Prostate gland (tissue), 2 donors: ENCODE measurements at regions not wholly inside any gene's neighbourhood (a gene's known extent, or its start where the extent isn't known, plus 50 kb on each side); places are given as distances from the start of the nearest gene placed in this dataset.

Source experiments
- DNase-seq: peaks from one replicate; pipeline ENCODE4 v3.0.0-alpha.2; 2019; ENCODE audit warnings: low spot score
- H3K27ac ChIP-seq, 2 donors: fragments of 200-600 bp; sonication (generic); 2 replicates each; pipeline ENCODE4 v1.5.1; 2017 to 2019
- H3K27me3 ChIP-seq: fragments of 200-600 bp; sonication (generic); replicated peaks from 2 replicates; pipeline ENCODE4 v1.5.1; 2019; ENCODE audit not compliant: insufficient read depth
- H3K36me3 ChIP-seq, 2 donors: fragments of 200-600 bp; sonication (generic); 1 replicate in 1 of 2; 2 replicates in 1 of 2; pipeline versions ENCODE4 v1.5.1 to v1.8.1; 2017 to 2019
- H3K4me1 ChIP-seq: fragments of 200-600 bp; sonication (generic); replicated peaks from 2 replicates; pipeline ENCODE4 v1.5.1; 2019
- H3K4me3 ChIP-seq, 2 donors: fragments of 200-600 bp; sonication (generic); 2 replicates each; pipeline ENCODE4 v1.5.1; 2017 to 2019
- H3K9me3 ChIP-seq: fragments of 200-600 bp; sonication (generic); 2 replicates; pipeline ENCODE4 v1.5.1; 2017
- POLR2A ChIP-seq: fragments of 450-650 bp; IDR thresholded peaks from one replicate; pipeline ENCODE4 v1.6.1; 2016; ENCODE audit warnings: antibody characterized with exemption, mild to moderate bottlenecking
- POLR2AphosphoS5 ChIP-seq: sonication (generic); formaldehyde crosslinking; IDR thresholded peaks from one replicate; pipeline ENCODE4 v1.6.1; 2017; ENCODE audit warnings: antibody characterized with exemption
- WGBS: methylation state at CpG from one replicate; pipeline ENCODE4 v1.1.5; 2018; 5-methylcytosine and 5-hydroxymethylcytosine counted together
- intact Hi-C: fragments of 100-400 bp; cut with DNase I; formaldehyde crosslinking; loops from one replicate; pipeline ENCODE4 v1.14.2; 2022
- TF ChIP-seq, protein P1 (sequence below), 4 experiments: fragments of 200-600 bp in 2 of 4; fragments of 450-650 bp in 2 of 4; sonication (generic) in 2 of 4; IDR thresholded peaks; 1 replicate in 3 of 4; 2 replicates in 1 of 4; pipeline ENCODE4 v1.5.1; 2016 to 2019; ENCODE audit warnings: antibody characterized with exemption in 4 of 4, mild to moderate bottlenecking in 2 of 4, moderate library complexity in 2 of 4

DNA sequence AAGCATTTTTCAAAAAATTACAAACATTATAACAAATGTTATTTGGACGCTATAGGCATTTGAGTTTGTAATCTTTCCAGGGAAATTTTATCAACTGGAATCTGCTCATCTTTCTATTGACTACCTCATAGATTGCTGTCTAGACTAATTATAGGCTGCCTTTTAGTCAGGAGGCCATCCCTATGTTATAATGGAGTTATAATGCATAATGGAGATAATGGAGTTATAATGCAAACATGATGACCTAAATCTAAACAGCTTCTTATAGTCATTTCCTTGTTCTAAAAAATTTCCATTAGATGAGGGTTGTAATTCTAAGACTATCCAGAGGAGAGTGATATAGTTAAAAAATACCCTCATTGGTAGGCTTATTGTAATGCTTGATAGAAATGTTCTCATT is 226.4 kb downstream of the SI start:
- TF ChIP-seq, protein P1, sequence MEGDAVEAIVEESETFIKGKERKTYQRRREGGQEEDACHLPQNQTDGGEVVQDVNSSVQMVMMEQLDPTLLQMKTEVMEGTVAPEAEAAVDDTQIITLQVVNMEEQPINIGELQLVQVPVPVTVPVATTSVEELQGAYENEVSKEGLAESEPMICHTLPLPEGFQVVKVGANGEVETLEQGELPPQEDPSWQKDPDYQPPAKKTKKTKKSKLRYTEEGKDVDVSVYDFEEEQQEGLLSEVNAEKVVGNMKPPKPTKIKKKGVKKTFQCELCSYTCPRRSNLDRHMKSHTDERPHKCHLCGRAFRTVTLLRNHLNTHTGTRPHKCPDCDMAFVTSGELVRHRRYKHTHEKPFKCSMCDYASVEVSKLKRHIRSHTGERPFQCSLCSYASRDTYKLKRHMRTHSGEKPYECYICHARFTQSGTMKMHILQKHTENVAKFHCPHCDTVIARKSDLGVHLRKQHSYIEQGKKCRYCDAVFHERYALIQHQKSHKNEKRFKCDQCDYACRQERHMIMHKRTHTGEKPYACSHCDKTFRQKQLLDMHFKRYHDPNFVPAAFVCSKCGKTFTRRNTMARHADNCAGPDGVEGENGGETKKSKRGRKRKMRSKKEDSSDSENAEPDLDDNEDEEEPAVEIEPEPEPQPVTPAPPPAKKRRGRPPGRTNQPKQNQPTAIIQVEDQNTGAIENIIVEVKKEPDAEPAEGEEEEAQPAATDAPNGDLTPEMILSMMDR (IDR thresholded peaks at IDR 0.05) = no peak
- TF ChIP-seq POLR2A = no peak
- TF ChIP-seq POLR2AphosphoS5 = no peak
- Histone ChIP-seq H3K36me3 (no peaks in the 10 kb centered on the region), H3K4me1 (no peaks in the 10 kb centered on the region), H3K27me3 (no peaks in the 10 kb centered on the region), H3K27ac (no peak overlapping the region), H3K4me3 (no peak overlapping the region), H3K9me3 (no peaks in the 10 kb centered on the region)
- intact Hi-C loops = no loop called here
- 88% methylated on average over 1 of the region's 1 CpG for WGBS
- DNase-seq = no peak

DNA sequence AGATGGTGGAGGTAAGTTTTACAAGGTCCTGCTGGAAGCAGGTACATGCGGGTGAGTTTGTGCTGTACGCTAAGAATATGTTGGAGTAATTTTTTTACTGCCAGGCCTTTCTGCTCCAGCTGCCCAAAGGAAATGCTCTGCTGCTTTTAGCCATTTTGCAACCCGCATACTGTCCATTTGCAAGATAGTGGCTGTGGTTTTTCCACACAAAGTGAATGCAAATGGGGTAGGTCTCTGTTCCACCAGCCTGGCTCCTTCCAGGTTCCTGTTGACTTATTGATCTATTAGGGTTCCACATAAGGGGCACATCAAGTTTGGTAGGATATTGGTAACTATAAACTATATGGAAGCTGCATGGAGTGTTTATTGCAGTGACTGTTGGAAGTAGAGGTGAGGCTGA is 227.1 kb downstream of the SI start:
- H3K4me1 ChIP-seq = no peaks in the 10 kb centered on the region
- H3K27ac ChIP-seq = no peak overlapping the region
- intact Hi-C loops = no loop called here
- no peaks in the 10 kb centered on the region for H3K27me3 ChIP-seq
- TF ChIP-seq POLR2AphosphoS5 (no peak), POLR2A (no peak)
- TF ChIP-seq, protein P1 (IDR thresholded peaks at IDR 0.05) = no peak
- H3K36me3 ChIP-seq = no peaks in the 10 kb centered on the region
- 83% methylated on average over 3 of the region's 3 CpGs for WGBS
- H3K4me3 ChIP-seq = no peak overlapping the region
- no peak for DNase-seq
- H3K9me3 ChIP-seq = no peaks in the 10 kb centered on the region

DNA sequence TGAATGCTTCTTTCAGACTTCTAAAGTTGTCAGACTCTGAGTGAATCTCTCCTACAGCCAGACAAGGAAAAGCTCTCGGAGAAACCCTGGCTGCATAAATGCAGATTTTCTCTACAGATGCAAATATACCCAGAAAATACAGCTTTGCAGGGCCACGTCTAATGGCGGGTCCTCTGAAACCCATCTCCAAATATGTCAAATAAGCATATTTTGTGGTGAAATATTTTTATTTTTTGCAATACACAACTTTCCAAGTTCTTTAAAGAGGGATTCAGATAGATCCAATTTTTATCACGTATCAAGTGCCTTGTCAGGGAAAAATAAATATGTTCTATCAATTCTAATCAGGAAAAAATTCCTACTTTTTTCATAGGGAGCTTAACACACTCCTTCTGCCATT is 229.4 kb downstream of the SI start:
- H3K36me3 ChIP-seq = no peaks in the 10 kb centered on the region
- H3K27ac ChIP-seq = no peak overlapping the region
- intact Hi-C loops = no loop called here
- TF ChIP-seq POLR2A (no peak), POLR2AphosphoS5 (no peak)
- TF ChIP-seq, protein P1 (IDR thresholded peaks at IDR 0.05) = no peak
- H3K27me3 ChIP-seq = no peaks in the 10 kb centered on the region
- no peaks in the 10 kb centered on the region for H3K4me1 ChIP-seq
- no peak for DNase-seq
- no peaks in the 10 kb centered on the region for H3K9me3 ChIP-seq
- H3K4me3 ChIP-seq = no peak overlapping the region
- 88% methylated on average over 4 of the region's 4 CpGs for WGBS

DNA sequence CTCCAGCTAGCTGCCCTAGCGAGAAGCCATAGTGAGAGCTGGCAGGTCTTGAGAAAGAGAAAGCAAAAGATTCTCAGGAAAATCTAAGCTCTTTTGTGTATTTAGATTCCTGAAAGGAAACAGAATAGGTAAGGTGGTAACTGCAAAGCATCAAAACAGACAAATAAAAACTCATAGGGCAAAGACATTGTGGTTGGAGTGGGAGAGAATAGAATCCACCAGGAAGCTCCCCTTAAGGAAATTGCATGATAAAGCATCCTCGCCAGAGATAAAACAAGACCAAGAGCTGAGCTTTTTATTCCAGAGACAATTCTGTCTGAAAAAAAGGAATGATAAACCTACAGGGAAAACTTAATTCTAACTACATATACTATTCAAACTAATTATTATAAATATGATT is 232.6 kb downstream of the SI start:
- H3K27me3 ChIP-seq = no peaks in the 10 kb centered on the region
- H3K4me1 ChIP-seq = no peaks in the 10 kb centered on the region
- H3K27ac ChIP-seq = no peak overlapping the region
- H3K9me3 ChIP-seq = no peaks in the 10 kb centered on the region
- 95% methylated on average over 2 of the region's 2 CpGs for WGBS
- no peaks in the 10 kb centered on the region for H3K36me3 ChIP-seq
- TF ChIP-seq, protein P1 (IDR thresholded peaks at IDR 0.05) = no peak
- TF ChIP-seq POLR2A = no peak
- TF ChIP-seq POLR2AphosphoS5 = no peak
- H3K4me3 ChIP-seq = no peak overlapping the region
- intact Hi-C loops = no loop called here
- no peak for DNase-seq

DNA sequence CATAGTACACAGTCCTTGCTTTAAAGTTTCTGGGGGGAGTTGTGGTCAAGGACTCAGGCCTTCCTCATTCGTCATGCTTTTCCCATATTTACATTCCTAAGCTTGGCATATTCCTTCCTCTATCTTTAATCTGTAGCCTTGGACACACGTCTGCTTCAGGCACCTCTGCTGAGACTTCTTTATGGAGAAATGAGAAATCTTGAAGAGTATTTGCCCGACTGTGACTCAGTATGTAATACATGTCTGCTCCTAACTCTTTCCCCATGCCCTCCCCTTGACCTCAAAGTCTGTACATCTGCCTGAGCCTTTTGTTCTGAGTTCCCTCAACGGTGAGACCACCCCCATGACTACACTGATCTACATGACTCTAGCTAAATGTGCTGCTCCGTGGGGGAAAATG is 246.1 kb downstream of the SI start:
- H3K36me3 ChIP-seq = no peaks in the 10 kb centered on the region
- no peak for TF ChIP-seq POLR2AphosphoS5
- intact Hi-C loops = no loop called here
- H3K9me3 ChIP-seq = no peaks in the 10 kb centered on the region
- DNase-seq = no peak
- no peaks in the 10 kb centered on the region for H3K27me3 ChIP-seq
- H3K4me3 ChIP-seq = no peak overlapping the region
- no peak overlapping the region for H3K27ac ChIP-seq
- no peaks in the 10 kb centered on the region for H3K4me1 ChIP-seq
- whole genome bisulfite sequencing = 64% methylated on average over 5 of the region's 5 CpGs
